Uterus (tissue), 2 donors: ENCODE measurements at regions not wholly inside any gene's neighbourhood (a gene's known extent, or its start where the extent isn't known, plus 50 kb on each side); places are given as distances from the start of the nearest gene placed in this dataset.

Source experiments
- POLR2A ChIP-seq, 2 donors: fragments of 450-650 bp; IDR thresholded peaks; one replicate each; pipeline ENCODE4 v1.6.1; 2016; ENCODE audit warnings: antibody characterized with exemption in 2 of 2, mild to moderate bottlenecking in 1 of 2, moderate library complexity in 1 of 2
- TF ChIP-seq, protein P1 (sequence below), 4 experiments: fragments of 200-600 bp in 2 of 4; fragments of 450-650 bp in 2 of 4; sonication (generic) in 2 of 4; IDR thresholded peaks; one replicate each; pipeline ENCODE4 v1.5.1; 2016 to 2019; ENCODE audit warnings: antibody characterized with exemption in 4 of 4, mild to moderate bottlenecking in 2 of 4, moderate library complexity in 1 of 4

GRCh38 chr12:127179176-127179575 is 1087.8 kb upstream of the TMEM132C start:
- TF ChIP-seq, protein P1, sequence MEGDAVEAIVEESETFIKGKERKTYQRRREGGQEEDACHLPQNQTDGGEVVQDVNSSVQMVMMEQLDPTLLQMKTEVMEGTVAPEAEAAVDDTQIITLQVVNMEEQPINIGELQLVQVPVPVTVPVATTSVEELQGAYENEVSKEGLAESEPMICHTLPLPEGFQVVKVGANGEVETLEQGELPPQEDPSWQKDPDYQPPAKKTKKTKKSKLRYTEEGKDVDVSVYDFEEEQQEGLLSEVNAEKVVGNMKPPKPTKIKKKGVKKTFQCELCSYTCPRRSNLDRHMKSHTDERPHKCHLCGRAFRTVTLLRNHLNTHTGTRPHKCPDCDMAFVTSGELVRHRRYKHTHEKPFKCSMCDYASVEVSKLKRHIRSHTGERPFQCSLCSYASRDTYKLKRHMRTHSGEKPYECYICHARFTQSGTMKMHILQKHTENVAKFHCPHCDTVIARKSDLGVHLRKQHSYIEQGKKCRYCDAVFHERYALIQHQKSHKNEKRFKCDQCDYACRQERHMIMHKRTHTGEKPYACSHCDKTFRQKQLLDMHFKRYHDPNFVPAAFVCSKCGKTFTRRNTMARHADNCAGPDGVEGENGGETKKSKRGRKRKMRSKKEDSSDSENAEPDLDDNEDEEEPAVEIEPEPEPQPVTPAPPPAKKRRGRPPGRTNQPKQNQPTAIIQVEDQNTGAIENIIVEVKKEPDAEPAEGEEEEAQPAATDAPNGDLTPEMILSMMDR (IDR thresholded peaks at IDR 0.05), result no peak
- TF ChIP-seq POLR2A (IDR thresholded peaks at IDR 0.05), result no peak
